Body of pancreas (tissue), 4 donors: ENCODE measurements at regions not wholly inside any gene's neighbourhood (a gene's known extent, or its start where the extent isn't known, plus 50 kb on each side); places are given as distances from the start of the nearest gene placed in this dataset.

Experiments
- ATAC-seq: fragments of 150-250 bp; one replicate; pipeline ENCODE4 v1.9.1; 2016
- DNase-seq, 4 donors: peaks; one replicate each; pipeline ENCODE4 v3.0.0-alpha.2; 2019
- H3K27ac ChIP-seq, 4 donors: fragments of 200-600 bp; sonication (generic); 1 replicate in 3 of 4; 2 replicates in 1 of 4; pipeline versions ENCODE4 v1.5.1 to v1.6.1; 2016 to 2019; ENCODE audit warnings: mild to moderate bottlenecking in 1 of 4, mixed read lengths in 1 of 4, moderate library complexity in 1 of 4
- H3K27me3 ChIP-seq, 2 donors: fragments of 200-600 bp; sonication (generic); one replicate each; pipeline ENCODE4 v1.6.0; 2016; ENCODE audit warnings: mild to moderate bottlenecking in 1 of 2
- H3K36me3 ChIP-seq, 2 donors: fragments of 200-600 bp; sonication (generic); replicated peaks in 1 of 2; 2 replicates each; pipeline ENCODE4 v1.5.1; 2016; ENCODE audit warnings: low read depth in 2 of 2; ENCODE audit not compliant: insufficient read depth in 1 of 2
- H3K4me1 ChIP-seq: fragments of 200-600 bp; sonication (generic); one replicate; pipeline ENCODE4 v1.6.0; 2016
- H3K4me3 ChIP-seq, 2 donors: fragments of 200-600 bp; sonication (generic); 1 replicate in 1 of 2; 2 replicates in 1 of 2; pipeline ENCODE4 v1.5.1; 2016 to 2019
- H3K9me3 ChIP-seq, 3 donors: fragments of 200-600 bp; sonication (generic); 1 replicate in 2 of 3; 2 replicates in 1 of 3; pipeline ENCODE4 v1.5.1; 2016
- POLR2A ChIP-seq, 3 donors: fragments of 450-650 bp; IDR thresholded peaks; one replicate each; pipeline ENCODE4 v1.6.1; 2016; ENCODE audit warnings: antibody characterized with exemption in 3 of 3, mild to moderate bottlenecking in 2 of 3
- WGBS, 2 donors: methylation state at CpG; one replicate each; pipeline ENCODE4 v1.1.5; 2017; 5-methylcytosine and 5-hydroxymethylcytosine counted together
- intact Hi-C: fragments of 100-400 bp; cut with DNase I; formaldehyde crosslinking; loops from one replicate; pipeline ENCODE4 v1.15.1; 2023
- TF ChIP-seq, protein P1 (sequence below), 7 experiments: fragments of 450-650 bp in 4 of 7; fragments of 200-600 bp in 3 of 7; sonication (generic) in 3 of 7; IDR thresholded peaks; one replicate each; pipeline ENCODE4 v1.5.1; 2016 to 2019; ENCODE audit warnings: antibody characterized with exemption in 7 of 7

- no peak for ATAC-seq
- 37 to 42% methylated on average over 5 of the region's 5 CpGs for whole genome bisulfite sequencing, 2 donors
- Histone ChIP-seq H3K27ac (no peak overlapping the region), H3K4me3 (no peak overlapping the region), H3K27me3 (no peaks in the 10 kb centered on the region), H3K36me3 (no peaks in the 10 kb centered on the region), H3K9me3 (no peaks in the 10 kb centered on the region), H3K4me1 (no peaks in the 10 kb centered on the region)
- intact Hi-C loops, result no loop called here
- no peak for TF ChIP-seq POLR2A (IDR thresholded peaks at IDR 0.05)
- TF ChIP-seq, protein P1, sequence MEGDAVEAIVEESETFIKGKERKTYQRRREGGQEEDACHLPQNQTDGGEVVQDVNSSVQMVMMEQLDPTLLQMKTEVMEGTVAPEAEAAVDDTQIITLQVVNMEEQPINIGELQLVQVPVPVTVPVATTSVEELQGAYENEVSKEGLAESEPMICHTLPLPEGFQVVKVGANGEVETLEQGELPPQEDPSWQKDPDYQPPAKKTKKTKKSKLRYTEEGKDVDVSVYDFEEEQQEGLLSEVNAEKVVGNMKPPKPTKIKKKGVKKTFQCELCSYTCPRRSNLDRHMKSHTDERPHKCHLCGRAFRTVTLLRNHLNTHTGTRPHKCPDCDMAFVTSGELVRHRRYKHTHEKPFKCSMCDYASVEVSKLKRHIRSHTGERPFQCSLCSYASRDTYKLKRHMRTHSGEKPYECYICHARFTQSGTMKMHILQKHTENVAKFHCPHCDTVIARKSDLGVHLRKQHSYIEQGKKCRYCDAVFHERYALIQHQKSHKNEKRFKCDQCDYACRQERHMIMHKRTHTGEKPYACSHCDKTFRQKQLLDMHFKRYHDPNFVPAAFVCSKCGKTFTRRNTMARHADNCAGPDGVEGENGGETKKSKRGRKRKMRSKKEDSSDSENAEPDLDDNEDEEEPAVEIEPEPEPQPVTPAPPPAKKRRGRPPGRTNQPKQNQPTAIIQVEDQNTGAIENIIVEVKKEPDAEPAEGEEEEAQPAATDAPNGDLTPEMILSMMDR (IDR thresholded peaks at IDR 0.05), result no peak
- DNase-seq, result no peak
These were observed 62.3 kb upstream of the NKX2-2 start for GRCh38 chr20:21575981-21576740.

DNA sequence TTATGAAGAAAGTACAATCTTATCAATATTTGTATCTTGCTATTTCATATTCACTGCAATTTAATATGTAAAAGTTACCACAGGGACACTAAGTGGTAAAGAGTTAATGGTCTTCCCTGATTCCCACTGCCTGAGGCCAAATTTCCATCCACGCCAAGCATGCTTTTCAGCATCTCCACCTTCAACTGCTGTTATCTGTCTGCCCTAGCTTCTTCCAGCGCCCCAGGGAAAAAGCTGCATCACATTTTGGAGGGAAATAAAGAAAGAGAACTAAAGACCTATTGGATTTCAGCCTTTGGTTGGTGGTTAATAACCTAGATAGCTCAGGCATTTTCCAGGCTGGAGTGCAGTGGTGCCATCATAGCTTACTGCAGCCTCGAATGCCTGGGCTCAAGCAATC lies 61.3 kb upstream of the NKX2-2 start:
- no peak for TF ChIP-seq POLR2A (IDR thresholded peaks at IDR 0.05)
- TF ChIP-seq, protein P1 (IDR thresholded peaks at IDR 0.05), result no peak
- no peaks in the 10 kb centered on the region for H3K9me3 ChIP-seq
- 60 to 65% methylated on average over 3 of the region's 3 CpGs for WGBS, 2 donors
- no peaks in the 10 kb centered on the region for H3K4me1 ChIP-seq
- intact Hi-C loops, result no loop called here
- no peak for ATAC-seq
- H3K4me3 ChIP-seq, result no peak overlapping the region
- H3K27ac ChIP-seq, result no peak overlapping the region
- H3K36me3 ChIP-seq, result no peaks in the 10 kb centered on the region
- no peak for DNase-seq
- H3K27me3 ChIP-seq, result no peaks in the 10 kb centered on the region

DNA sequence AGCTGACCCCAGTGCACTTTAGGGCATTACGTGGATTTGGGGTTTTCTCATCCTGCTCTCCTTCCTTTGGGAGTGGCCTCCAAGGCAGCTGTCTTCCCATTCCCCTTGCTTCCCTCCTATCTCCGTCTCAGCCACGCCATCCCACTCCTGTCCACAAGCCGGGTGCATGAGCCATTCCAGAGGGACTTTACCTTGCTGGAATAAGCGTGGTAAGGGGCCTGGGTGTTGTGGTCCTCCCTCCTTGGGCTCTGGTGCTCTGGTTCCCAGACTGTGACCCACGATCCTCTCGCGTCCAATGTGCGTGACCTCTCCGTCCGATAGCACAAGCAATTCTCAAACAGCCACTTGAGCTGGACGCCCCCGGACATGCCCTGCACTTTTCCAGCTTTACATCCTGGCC lies 60.6 kb upstream of the NKX2-2 start:
- WGBS, 2 donors, result 53% methylated on average over 13 of the region's 13 CpGs
- ATAC-seq, result no peak
- intact Hi-C loops, result no loop called here
- no peak overlapping the region for H3K4me3 ChIP-seq
- no peaks in the 10 kb centered on the region for H3K36me3 ChIP-seq
- DNase-seq, result no peak
- no peak overlapping the region for H3K27ac ChIP-seq
- no peaks in the 10 kb centered on the region for H3K9me3 ChIP-seq
- H3K27me3 ChIP-seq, result no peaks in the 10 kb centered on the region
- H3K4me1 ChIP-seq, result no peaks in the 10 kb centered on the region
- TF ChIP-seq, protein P1 (IDR thresholded peaks at IDR 0.05), result no peak
- TF ChIP-seq POLR2A (IDR thresholded peaks at IDR 0.05), result no peak

DNA sequence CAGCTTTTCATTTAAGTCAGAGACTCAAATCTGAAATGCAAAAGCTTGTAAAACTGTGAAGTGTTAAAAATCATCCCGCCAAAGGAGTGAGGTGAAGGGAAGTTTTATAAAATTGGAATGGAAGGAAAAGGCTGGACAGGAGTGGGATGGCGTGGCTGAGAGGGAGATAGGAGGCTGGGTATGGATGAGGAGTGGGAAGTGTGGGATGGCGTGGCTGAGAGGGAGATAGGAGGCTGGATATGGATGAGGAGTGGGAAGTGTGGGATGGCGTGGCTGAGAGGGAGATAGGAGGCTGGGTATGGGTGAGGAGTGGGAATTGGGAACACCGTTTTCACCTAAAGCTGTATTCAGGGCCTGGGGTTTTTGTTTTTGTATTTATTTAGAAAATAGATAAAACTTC lies 59.4 kb upstream of the NKX2-2 start:
- DNase-seq (no peak), ATAC-seq (no peak)
- H3K36me3 ChIP-seq, result no peaks in the 10 kb centered on the region
- no peaks in the 10 kb centered on the region for H3K9me3 ChIP-seq
- H3K4me3 ChIP-seq, result no peak overlapping the region
- no peaks in the 10 kb centered on the region for H3K27me3 ChIP-seq
- H3K27ac ChIP-seq, result no peak overlapping the region
- intact Hi-C loops, result no loop called here
- WGBS, 2 donors, result 40 to 45% methylated on average over 5 of the region's 5 CpGs
- TF ChIP-seq POLR2A (IDR thresholded peaks at IDR 0.05), result no peak
- TF ChIP-seq, protein P1 (IDR thresholded peaks at IDR 0.05), result no peak
- no peaks in the 10 kb centered on the region for H3K4me1 ChIP-seq
